Activated naive CD4-positive, alpha-beta T cell treated with anti-CD3 and anti-CD28 coated beads, Interleukin-2, amount 10 ng/mL, durations not matched to agents 7 days and 5 days (primary cell): ENCODE measurements at regions not wholly inside any gene's neighbourhood (a gene's known extent, or its start where the extent isn't known, plus 50 kb on each side); places are given as distances from the start of the nearest gene placed in this dataset.

Experiments used
- CTCF ChIA-PET: fragments of 350-600 bp; sonication (Branson Sonifier 250); formaldehyde crosslinking; loops from one replicate; lab custom pipeline; 2021; ENCODE audit warnings: antibody characterized with exemption; lab: Charles Lee
- DNase-seq: peaks from one replicate; pipeline ENCODE4 v3.0.0-alpha.2; 2020
- H3K27ac Mint-ChIP-seq: one replicate; pipeline ENCODE4 v1.8.0; 2021; ENCODE audit warnings: mild to moderate bottlenecking, moderate library complexity, mixed read lengths
- H3K27me3 Mint-ChIP-seq: one replicate; pipeline ENCODE4 v1.8.0; 2021; ENCODE audit warnings: mild to moderate bottlenecking, mixed read lengths
- H3K36me3 Mint-ChIP-seq: one replicate; pipeline ENCODE4 v1.8.0; 2021; ENCODE audit warnings: mixed read lengths
- H3K4me1 Mint-ChIP-seq: one replicate; pipeline ENCODE4 v1.8.0; 2021; ENCODE audit warnings: mixed read lengths
- H3K4me3 Mint-ChIP-seq: one replicate; pipeline ENCODE4 v1.8.0; 2021; ENCODE audit warnings: mild to moderate bottlenecking, moderate library complexity, mixed read lengths
- H3K9me3 Mint-ChIP-seq: one replicate; pipeline ENCODE4 v1.8.0; 2021; ENCODE audit warnings: mixed read lengths

DNA sequence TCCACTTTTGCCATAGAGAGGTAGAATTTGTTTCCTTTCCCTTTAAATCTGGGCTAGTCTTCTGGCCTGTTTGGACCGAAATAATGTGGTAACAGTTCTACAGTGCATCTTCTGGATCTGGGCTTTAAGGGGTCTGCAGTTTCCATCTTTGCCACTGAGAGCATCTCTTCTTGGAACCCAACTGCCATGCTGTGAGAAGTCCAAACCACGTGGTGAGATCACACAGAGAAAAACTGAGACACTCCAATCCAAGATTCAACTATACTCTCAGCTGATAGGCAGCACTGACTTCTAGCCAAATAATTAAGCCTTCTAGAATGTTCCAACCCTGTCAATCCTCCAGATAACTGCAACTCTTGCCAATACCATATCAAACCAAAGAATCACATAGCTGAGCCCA lies 261.1 kb downstream of the INSIG2 start:
- Mint-ChIP-seq H3K4me1 (no peaks in the 10 kb centered on the region), H3K27me3 (peaks cover 15% of the 10 kb centered on the region), H3K9me3 (no peaks in the 10 kb centered on the region), H3K27ac (no peak overlapping the region), H3K36me3 (no peaks in the 10 kb centered on the region), H3K4me3 (no peak overlapping the region)
- DNase-seq: no peak
- CTCF ChIA-PET: no interaction called here

DNA sequence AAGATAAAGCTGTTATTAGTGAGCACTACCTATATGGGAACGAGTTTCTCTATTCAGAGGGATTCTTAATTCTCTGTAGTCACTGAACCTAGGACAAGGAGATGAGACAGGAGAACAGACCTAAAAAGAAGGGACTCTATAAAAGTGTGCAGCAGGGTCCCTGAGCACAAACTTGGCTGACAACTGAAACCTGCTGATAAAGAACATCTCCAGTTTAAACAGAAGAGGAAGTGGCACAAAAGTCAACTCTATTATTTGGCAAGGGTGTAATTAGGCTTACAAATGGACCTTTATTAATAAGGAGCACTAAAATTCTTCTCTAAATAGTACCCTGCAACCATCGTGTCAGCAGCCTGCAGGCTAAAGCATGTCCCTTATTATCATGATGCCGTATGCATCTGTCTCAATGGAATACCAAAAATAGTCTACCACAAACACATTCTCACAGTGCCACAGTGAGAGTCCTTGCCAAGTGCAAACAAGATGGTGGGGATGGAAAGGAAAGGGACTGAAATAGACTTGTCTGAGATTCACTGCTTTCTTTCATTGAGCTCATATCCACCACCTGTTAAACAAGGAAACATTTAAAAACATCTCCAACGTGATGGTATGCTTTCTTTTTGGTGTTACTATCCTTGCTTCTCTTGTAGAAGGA lies 260.2 kb downstream of the INSIG2 start:
- Mint-ChIP-seq H3K27me3 (peaks cover 15% of the 10 kb centered on the region), H3K36me3 (no peaks in the 10 kb centered on the region), H3K27ac (no peak overlapping the region), H3K4me3 (no peak overlapping the region), H3K9me3 (no peaks in the 10 kb centered on the region), H3K4me1 (no peaks in the 10 kb centered on the region)
- no peak for DNase-seq
- CTCF ChIA-PET: no interaction called here

DNA sequence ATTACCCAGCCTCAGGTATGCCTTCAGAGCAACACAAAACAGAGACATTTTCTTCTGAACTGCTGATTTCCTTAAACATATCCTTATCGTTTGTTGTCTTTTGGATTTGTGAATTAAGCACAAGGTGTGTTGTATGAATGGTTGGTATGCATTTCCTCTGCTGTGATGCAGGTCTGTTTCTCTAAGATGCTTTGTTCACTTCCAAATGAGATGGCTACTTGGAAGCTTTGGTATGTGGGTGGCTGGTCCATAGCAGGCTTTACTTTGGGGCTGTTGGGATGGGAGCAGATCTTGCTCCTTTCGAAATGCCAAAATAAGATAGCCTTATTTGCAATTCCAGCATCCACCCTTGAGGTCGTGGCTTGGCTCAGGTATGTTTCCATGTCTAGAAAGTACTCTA lies 257.2 kb downstream of the INSIG2 start:
- Mint-ChIP-seq H3K4me1 (no peaks in the 10 kb centered on the region), H3K36me3 (no peaks in the 10 kb centered on the region)
- CTCF ChIA-PET: no interaction called here

DNA sequence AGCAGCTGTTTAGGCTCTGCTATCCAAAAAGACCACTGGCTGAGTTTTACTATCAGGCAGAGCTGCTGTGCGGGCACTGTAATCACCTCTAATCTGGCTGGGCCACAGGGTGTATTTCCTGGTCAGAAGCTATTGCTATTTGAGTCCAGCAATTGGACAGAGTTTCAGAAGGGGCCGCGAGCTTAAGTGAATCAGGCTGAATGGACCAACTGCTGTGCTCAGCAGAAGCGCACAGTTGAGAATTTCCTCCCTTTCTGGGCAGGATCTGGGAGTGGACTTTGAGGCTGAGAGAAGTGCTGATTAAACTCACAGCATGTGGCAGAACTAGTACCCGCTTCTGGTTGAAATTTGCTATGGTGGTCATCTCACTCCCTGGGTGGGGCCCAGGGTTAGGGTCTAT lies 251.8 kb downstream of the INSIG2 start:
- peaks cover 6% of the 10 kb centered on the region for H3K9me3 Mint-ChIP-seq
- CTCF ChIA-PET: no interaction called here
- peaks cover 10% of the 10 kb centered on the region for H3K27me3 Mint-ChIP-seq
- H3K4me1 Mint-ChIP-seq: no peaks in the 10 kb centered on the region
- H3K27ac Mint-ChIP-seq: no peak overlapping the region
- no peak overlapping the region for H3K4me3 Mint-ChIP-seq
- DNase-seq: no peak
- no peaks in the 10 kb centered on the region for H3K36me3 Mint-ChIP-seq

More for the DNA sequence above, 257.2 kb downstream of the INSIG2 start:
- Mint-ChIP-seq H3K9me3 (no peaks in the 10 kb centered on the region), H3K27ac (no peak overlapping the region), H3K4me3 (no peak overlapping the region), H3K27me3 (peaks cover 12% of the 10 kb centered on the region)
- no peak for DNase-seq

DNA sequence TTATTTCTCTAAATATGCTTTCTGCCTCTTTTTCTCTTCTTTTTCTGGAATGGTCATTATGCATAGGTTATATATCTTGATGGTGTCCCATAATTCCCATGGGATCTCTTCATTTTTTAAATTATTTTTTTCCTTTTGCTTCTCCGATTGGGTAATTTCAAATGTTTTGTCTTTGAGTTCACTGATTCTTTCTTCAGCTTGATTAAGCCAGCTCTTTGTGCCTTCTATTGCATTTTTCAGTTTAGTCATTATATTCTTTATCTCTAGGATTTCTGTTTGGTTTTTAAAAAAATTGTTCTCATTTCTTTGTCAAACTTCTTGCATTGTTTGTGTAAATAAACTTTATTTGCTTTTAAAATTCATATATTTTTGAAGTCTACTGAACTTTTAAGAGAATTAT lies 251.1 kb downstream of the INSIG2 start:
- Mint-ChIP-seq H3K4me3 (no peak overlapping the region), H3K36me3 (no peaks in the 10 kb centered on the region), H3K27ac (no peak overlapping the region), H3K27me3 (peaks cover 9% of the 10 kb centered on the region), H3K9me3 (peaks cover 6% of the 10 kb centered on the region), H3K4me1 (no peaks in the 10 kb centered on the region)
- CTCF ChIA-PET: no interaction called here
- no peak for DNase-seq

DNA sequence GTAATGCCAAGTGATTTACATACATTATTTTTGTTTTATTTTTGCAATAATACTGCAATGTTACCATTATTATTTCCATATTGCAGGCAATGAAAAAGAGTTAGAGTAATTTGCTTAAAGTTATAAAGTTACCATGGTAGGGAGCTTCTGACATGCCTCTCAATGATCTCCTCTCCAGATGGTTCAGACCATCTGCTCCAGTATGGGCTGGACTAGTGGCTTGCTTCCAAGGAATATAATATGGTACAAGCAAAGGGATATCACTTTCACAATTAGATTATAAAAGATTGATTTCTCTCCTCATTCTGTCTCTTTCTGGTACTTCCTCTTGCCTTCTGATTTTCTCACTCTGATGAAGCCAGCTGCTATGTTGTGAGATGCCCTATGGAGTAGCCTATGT lies 245.4 kb downstream of the INSIG2 start:
- CTCF ChIA-PET: interaction anchor here (1.8 kb wide), 1 partner anchor 548 kb away, joined by 4 read pairs; no protein-coding TSS in a partner anchor
- Mint-ChIP-seq H3K27me3 (peaks cover 17% of the 10 kb centered on the region), H3K9me3 (peaks cover under 1% of the 10 kb centered on the region)

DNA sequence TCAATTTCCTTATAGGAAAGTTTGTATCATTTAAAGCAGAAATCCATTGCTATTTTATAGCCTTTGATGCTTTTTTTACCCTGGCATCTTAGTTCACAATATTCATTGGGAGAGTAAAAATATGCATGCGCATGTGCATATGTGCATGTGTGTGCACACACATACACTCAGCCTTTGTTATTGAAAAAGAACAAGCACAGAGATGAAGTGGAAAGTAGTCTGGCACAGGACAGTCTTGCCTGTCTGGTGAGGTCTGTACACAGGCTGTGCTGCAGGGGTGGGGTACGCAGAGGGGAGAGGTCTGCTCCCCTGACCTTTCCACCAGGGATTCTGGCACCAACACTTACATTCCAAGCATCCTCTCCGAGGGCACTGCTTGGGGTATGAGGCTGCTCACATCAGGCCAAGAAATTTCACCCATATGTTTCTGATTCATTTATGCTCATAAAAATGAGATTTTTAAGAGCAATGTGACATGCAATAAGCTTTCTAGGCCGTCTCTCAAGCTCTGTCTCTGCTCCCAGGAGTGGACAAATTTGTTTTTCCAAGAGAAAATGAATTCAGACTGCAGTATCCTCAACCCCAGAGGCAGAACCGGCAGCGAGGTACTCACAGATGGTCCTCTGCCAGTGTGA lies 237.2 kb downstream of the INSIG2 start:
- CTCF ChIA-PET: no interaction called here
- H3K4me1 Mint-ChIP-seq: no peaks in the 10 kb centered on the region
- H3K27me3 Mint-ChIP-seq: peaks cover 18% of the 10 kb centered on the region
- no peaks in the 10 kb centered on the region for H3K9me3 Mint-ChIP-seq
- no peak for DNase-seq
- H3K4me3 Mint-ChIP-seq: no peak overlapping the region
- no peaks in the 10 kb centered on the region for H3K36me3 Mint-ChIP-seq
- H3K27ac Mint-ChIP-seq: no peak overlapping the region

More for the DNA sequence above, 245.4 kb downstream of the INSIG2 start:
- Mint-ChIP-seq H3K36me3 (no peaks in the 10 kb centered on the region), H3K4me3 (no peak overlapping the region), H3K4me1 (no peaks in the 10 kb centered on the region), H3K27ac (no peak overlapping the region)
- DNase-seq: no peak

DNA sequence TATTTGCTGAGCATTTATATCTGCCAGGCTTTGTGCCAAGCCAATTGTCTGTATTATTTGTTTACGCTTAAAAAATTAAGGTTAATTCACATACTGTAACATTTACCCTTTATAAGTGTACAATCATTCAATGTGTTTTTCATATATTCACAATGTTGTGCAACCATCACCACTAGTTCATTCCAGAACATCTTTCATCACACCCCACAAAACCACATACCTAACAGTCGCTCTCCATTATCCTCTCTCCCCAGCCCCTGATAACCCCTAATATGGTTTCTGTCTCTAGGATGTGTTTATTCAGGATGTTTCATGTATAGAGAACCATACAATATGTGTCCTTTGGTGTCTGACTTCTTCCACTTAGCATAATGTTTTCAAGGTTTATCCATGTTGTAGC lies 234.1 kb downstream of the INSIG2 start:
- no peak overlapping the region for H3K4me3 Mint-ChIP-seq
- CTCF ChIA-PET: no interaction called here
- peaks cover 24% of the 10 kb centered on the region for H3K27me3 Mint-ChIP-seq
- H3K36me3 Mint-ChIP-seq: no peaks in the 10 kb centered on the region
- no peaks in the 10 kb centered on the region for H3K4me1 Mint-ChIP-seq
- no peak overlapping the region for H3K27ac Mint-ChIP-seq
- H3K9me3 Mint-ChIP-seq: no peaks in the 10 kb centered on the region
- DNase-seq: no peak

DNA sequence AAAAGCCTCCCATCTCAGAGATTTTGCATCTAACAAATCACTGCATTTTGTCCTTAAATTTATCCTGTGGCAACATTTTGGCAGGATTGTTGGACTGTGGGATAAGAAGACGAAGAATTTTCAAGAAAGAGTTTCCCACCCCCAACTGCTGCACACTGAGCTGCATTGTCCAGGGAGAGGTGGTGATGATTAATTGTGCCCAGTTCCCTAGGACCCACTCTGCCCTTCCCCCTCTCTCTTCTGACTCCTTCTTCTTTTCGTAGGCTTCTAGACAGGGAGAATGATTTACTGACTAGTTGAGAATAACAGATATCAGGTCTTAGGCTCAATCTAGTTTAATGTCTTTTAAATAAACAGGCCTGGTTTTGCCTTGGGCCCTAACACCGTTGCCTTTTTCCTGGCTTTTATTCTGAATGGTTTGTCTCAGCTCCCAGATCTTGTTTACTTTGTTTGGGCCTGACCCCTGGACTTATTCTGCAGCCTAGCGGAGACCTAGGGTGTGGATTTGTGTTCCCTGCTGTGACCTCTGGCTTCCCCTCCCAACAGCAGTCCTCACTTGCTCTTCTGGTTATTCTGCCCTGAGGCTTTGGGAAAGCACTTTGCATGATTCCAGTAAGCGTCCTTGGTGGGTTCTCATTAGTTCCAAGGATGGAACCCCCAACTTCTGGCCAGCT lies 233.3 kb downstream of the INSIG2 start:
- no peak for DNase-seq
- Mint-ChIP-seq H3K27ac (no peak overlapping the region), H3K4me3 (no peak overlapping the region), H3K9me3 (no peaks in the 10 kb centered on the region), H3K4me1 (no peaks in the 10 kb centered on the region), H3K27me3 (peaks cover 25% of the 10 kb centered on the region), H3K36me3 (no peaks in the 10 kb centered on the region)
- CTCF ChIA-PET: no interaction called here

DNA sequence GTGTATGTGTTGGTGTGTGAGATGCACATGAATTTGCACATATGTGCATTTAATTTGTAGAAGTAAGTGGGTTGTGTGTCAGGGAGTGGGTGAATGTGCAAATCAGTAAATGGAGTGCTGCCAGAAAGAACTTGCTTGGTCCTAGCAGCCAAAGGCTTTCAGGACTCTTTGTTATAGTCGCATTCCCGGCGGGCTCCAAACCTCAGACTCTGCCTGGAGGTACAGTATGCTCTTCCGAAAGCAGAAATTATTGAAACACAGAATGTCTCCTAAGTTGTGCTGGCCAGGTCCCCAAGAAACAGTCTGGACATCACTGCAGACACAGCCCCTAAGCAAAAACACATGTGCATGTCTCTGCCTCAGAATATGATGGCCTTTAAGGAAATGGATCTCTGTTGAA lies 232.4 kb downstream of the INSIG2 start:
- H3K4me1 Mint-ChIP-seq: no peaks in the 10 kb centered on the region
- no peaks in the 10 kb centered on the region for H3K36me3 Mint-ChIP-seq
- peaks cover 29% of the 10 kb centered on the region for H3K27me3 Mint-ChIP-seq
- no peak for DNase-seq
- no peaks in the 10 kb centered on the region for H3K9me3 Mint-ChIP-seq
- no peak overlapping the region for H3K4me3 Mint-ChIP-seq
- CTCF ChIA-PET: no interaction called here
- H3K27ac Mint-ChIP-seq: no peak overlapping the region

DNA sequence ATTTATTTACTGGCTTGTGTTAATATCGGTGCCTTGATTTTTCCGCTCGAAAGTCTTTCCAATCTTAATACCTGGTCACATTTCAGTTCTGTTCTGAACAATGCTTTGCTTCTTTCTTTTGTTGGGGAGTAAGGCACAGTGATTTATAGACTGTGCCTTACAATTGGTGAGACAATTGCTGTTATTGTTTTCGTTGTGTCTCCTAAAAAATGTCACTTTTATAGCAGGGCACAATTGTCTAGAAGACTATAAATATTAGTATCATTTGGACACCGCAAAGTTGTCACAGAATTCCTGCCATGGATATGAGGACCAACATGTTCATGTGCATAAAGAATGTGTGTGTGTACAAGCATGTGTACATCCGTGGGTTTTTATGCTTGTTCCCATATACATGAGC lies 231.9 kb downstream of the INSIG2 start:
- H3K36me3 Mint-ChIP-seq: no peaks in the 10 kb centered on the region
- no peak overlapping the region for H3K27ac Mint-ChIP-seq
- no peak for DNase-seq
- no peak overlapping the region for H3K4me3 Mint-ChIP-seq
- H3K27me3 Mint-ChIP-seq: peaks cover 30% of the 10 kb centered on the region
- CTCF ChIA-PET: no interaction called here
- H3K4me1 Mint-ChIP-seq: no peaks in the 10 kb centered on the region
- H3K9me3 Mint-ChIP-seq: no peaks in the 10 kb centered on the region

DNA sequence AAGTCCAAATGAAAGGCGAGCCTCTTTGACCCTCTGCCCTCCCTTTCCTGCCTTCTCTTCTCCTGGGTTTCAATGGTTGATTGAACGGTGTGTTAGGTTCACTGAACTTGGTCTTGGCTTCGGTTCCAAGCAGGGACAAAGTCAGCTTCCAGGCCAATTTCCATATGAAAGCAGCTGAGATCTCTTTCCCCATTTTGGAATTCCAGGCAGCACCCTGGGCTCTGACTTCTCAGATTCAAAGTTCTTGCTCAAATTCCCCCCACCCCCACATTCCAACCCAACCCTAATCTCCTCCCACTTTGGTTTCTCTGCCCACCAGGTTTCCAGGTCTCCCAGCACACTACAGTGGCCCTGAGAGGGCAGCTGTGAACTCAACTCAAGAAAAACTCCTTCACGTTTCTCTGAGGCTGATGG lies 231.0 kb downstream of the INSIG2 start:
- CTCF ChIA-PET: no interaction called here
- H3K9me3 Mint-ChIP-seq: no peaks in the 10 kb centered on the region
- DNase-seq: no peak
- no peak overlapping the region for H3K27ac Mint-ChIP-seq
- H3K36me3 Mint-ChIP-seq: no peaks in the 10 kb centered on the region
- peaks cover 34% of the 10 kb centered on the region for H3K27me3 Mint-ChIP-seq
- no peaks in the 10 kb centered on the region for H3K4me1 Mint-ChIP-seq
- H3K4me3 Mint-ChIP-seq: no peak overlapping the region

DNA sequence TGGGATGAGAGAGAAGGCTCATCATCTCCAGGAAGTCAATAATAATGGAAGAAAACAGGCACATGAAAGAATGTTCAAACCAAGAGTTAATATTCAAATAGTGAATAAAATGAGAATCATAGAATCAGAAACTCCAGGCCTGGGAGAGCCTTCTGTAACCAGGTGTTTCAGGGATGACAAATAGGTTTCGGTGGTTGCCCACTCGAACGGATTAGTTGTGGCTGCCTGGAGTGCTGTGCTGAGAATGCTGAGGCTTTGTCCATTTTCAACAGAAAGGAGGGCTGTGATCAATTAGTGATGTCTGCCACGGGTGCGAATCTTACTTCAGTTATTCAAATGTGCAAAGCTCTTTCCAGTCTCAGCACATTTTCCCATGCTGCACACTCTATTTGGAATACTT lies 227.3 kb downstream of the INSIG2 start:
- Mint-ChIP-seq H3K4me3 (no peak overlapping the region), H3K9me3 (no peaks in the 10 kb centered on the region), H3K27me3 (peaks cover 53% of the 10 kb centered on the region), H3K27ac (no peak overlapping the region), H3K4me1 (peaks cover 3% of the 10 kb centered on the region), H3K36me3 (no peaks in the 10 kb centered on the region)
- no peak for DNase-seq
- CTCF ChIA-PET: no interaction called here

DNA sequence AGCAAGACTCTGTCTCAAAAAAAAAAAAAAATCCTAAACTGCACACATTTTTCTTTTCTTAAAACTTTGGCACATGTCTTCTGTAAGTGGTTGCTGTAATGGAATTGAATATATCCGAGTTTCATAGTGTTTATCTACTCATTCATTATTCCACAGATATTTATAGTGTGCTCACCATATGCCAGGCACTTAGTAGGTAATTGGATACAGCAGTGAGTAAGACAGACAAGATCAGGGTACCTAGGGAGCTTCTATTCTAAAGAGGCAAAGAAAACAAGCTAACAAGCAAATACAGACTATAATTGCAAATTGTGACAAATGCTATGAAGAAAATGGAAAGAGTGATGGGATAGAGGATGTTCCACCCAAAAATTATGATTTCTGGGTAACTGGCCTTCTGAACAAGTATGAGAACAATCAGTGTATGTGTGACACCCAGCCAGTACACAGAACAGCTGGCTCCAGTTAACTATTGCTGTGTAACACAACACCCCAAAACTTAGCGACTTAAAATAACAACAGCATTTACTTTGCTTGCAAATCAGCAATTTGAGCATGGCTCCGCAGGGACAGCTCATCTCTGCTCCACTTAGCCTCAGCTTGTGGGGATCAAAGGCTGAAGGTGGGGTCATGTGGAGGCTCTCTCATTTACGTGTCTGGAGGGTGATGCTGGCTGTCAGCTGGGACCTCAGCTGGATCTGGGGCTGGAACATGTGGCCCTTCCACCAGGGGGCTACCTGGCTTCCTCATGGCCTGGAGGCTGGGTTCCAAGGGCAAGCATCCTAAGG lies 224.9 kb downstream of the INSIG2 start:
- CTCF ChIA-PET: interaction anchor here (1.1 kb wide), 1 partner anchor 13 kb away, joined by 3 read pairs; no protein-coding TSS in a partner anchor
- peaks cover 46% of the 10 kb centered on the region for H3K27me3 Mint-ChIP-seq
- H3K9me3 Mint-ChIP-seq: no peaks in the 10 kb centered on the region
- no peak overlapping the region for H3K4me3 Mint-ChIP-seq
- no peak for DNase-seq
- H3K4me1 Mint-ChIP-seq: peaks cover 13% of the 10 kb centered on the region
- H3K27ac Mint-ChIP-seq: no peak overlapping the region
- H3K36me3 Mint-ChIP-seq: no peaks in the 10 kb centered on the region
